A549 (cell line): ENCODE measurements at regions not wholly inside any gene's neighbourhood (a gene's known extent, or its start where the extent isn't known, plus 50 kb on each side); places are given as distances from the start of the nearest gene placed in this dataset.

Source experiments
- CTCF ChIP-seq: fragments of >200 bp; sonication (Bioruptor Twin); formaldehyde crosslinking; IDR thresholded peaks from 3 replicates; pipeline ENCODE4 v1.5.1; 2016
- EP300 ChIP-seq, 2 experiments: fragments of >200 bp; sonication (Bioruptor Twin); formaldehyde crosslinking; IDR thresholded peaks; 2 replicates in 1 of 2; 3 replicates in 1 of 2; pipeline ENCODE4 v1.6.1; 2016 to 2017
- HOXA7 ChIP-seq: fragments of 250-450 bp; sonication (Bioruptor Pico); IDR thresholded peaks from 2 replicates; pipeline ENCODE4 v1.5.0; 2020; ENCODE audit warnings: mild to moderate bottlenecking, moderate library complexity
- MAZ ChIP-seq: fragments of 150-350 bp; IDR thresholded peaks from 2 replicates; pipeline ENCODE4 v1.6.1; 2014; ENCODE audit warnings: antibody characterized with exemption, low read depth, low read length, borderline replicate concordance
- POLR2A ChIP-seq: IDR thresholded peaks from 2 replicates; pipeline ENCODE4 v1.6.1; 2012; ENCODE audit warnings: mild to moderate bottlenecking, low read length
- RAD21 ChIP-seq, 2 experiments: fragments of >200 bp in 1 of 2; sonication (Bioruptor Twin) in 1 of 2; formaldehyde crosslinking in 1 of 2; IDR thresholded peaks in 1 of 2; conservative IDR thresholded peaks in 1 of 2; 2 replicates in 1 of 2; 3 replicates in 1 of 2; pipeline ENCODE4 v1.6.1; 2012 to 2018; ENCODE audit warnings: inconsistent platforms in 1 of 2
- ZFP36 ChIP-seq: fragments of 450-650 bp; IDR thresholded peaks from 2 replicates; pipeline ENCODE4 v1.6.1; 2014; ENCODE audit warnings: borderline replicate concordance; ENCODE audit not compliant: partially characterized antibody

GRCh38 chr2:125680809-125681208 is 975.1 kb upstream of the GYPC start:
- TF ChIP-seq CTCF (no peak), POLR2A (no peak), HOXA7 (CRISPR knock-in tag) (no peak), EP300 (IDR thresholded peaks at IDR 0.05) (no peak), RAD21 (conservative IDR thresholded peaks at IDR 0.05 in 1 of 2, IDR thresholded peaks at IDR 0.05 in 1 of 2) (no peak), MAZ (no peak), ZFP36 (no peak)
